Sigmoid colon (tissue), 6 donors: ENCODE measurements at regions not wholly inside any gene's neighbourhood (a gene's known extent, or its start where the extent isn't known, plus 50 kb on each side); places are given as distances from the start of the nearest gene placed in this dataset.
"Not testable (repeated sequence)": the region's sequence is repeated elsewhere in the genome, so short reads cannot be mapped to it uniquely, and the experiment has no call there.

ENCODE experiments used
- DNase-seq: peaks from one replicate; pipeline ENCODE4 v3.0.0-alpha.2; 2019
- H3K27ac ChIP-seq, 4 donors: fragments of 200-600 bp; sonication (generic); one replicate each; pipeline ENCODE4 v1.5.1; 2016 to 2019; ENCODE audit warnings: mild to moderate bottlenecking in 1 of 4
- H3K27me3 ChIP-seq, 3 donors: fragments of 200-600 bp; sonication (generic); one replicate each; pipeline ENCODE4 v1.5.1; 2019; ENCODE audit warnings: mild to moderate bottlenecking in 1 of 3
- H3K36me3 ChIP-seq, 4 donors: fragments of 200-600 bp; sonication (generic); one replicate each; pipeline ENCODE4 v1.5.1; 2016 to 2019
- H3K4me1 ChIP-seq, 4 donors: fragments of 200-600 bp; sonication (generic); one replicate each; pipeline ENCODE4 v1.5.1; 2017 to 2019
- H3K4me3 ChIP-seq, 4 donors: fragments of 200-600 bp; sonication (generic); one replicate each; pipeline ENCODE4 v1.5.1; 2017 to 2019; ENCODE audit warnings: mild to moderate bottlenecking in 2 of 4, moderate library complexity in 1 of 4
- H3K9me3 ChIP-seq, 4 donors: fragments of 200-600 bp in 3 of 4; sonication (generic) in 3 of 4; one replicate each; pipeline versions ENCODE4 v1.5.1 to v1.6.1; 2013 to 2019
- EP300 ChIP-seq, 4 donors: sonication (generic); formaldehyde crosslinking; IDR thresholded peaks; one replicate each; pipeline ENCODE4 v1.6.1; 2017; ENCODE audit warnings: antibody characterized with exemption in 4 of 4
- POLR2A ChIP-seq, 2 donors: fragments of 450-650 bp; IDR thresholded peaks; one replicate each; pipeline ENCODE4 v1.6.1; 2016; ENCODE audit warnings: antibody characterized with exemption in 2 of 2, mild to moderate bottlenecking in 2 of 2, moderate library complexity in 2 of 2
- POLR2AphosphoS5 ChIP-seq, 4 donors: sonication (generic); formaldehyde crosslinking; IDR thresholded peaks; one replicate each; pipeline ENCODE4 v1.6.1; 2017; ENCODE audit warnings: antibody characterized with exemption in 4 of 4
- WGBS, 2 donors: extraction: QIAGEN DNeasy Blood & Tissue Kit; methylation state at CpG; one replicate each; pipeline ENCODE4 v1.1.7; 2013; 5-methylcytosine and 5-hydroxymethylcytosine counted together
- intact Hi-C: fragments of 100-400 bp; cut with DNase I; formaldehyde crosslinking; loops from one replicate; pipeline ENCODE4 v1.15.1; 2023
- TF ChIP-seq, protein P1 (sequence below), 4 experiments: fragments of 450-650 bp in 3 of 4; fragments of 200-600 bp in 1 of 4; IDR thresholded peaks; one replicate each; pipeline ENCODE4 v1.5.1; 2016 to 2019; ENCODE audit warnings: antibody characterized with exemption in 4 of 4, mild to moderate bottlenecking in 3 of 4, moderate library complexity in 2 of 4
- donor health status: healthy with polysubstance abuse.
- donor health status: healthy.

- H3K9me3 ChIP-seq, result no peaks in the 10 kb centered on the region
- H3K27me3 ChIP-seq, result no peaks in the 10 kb centered on the region
- no peaks in the 10 kb centered on the region for H3K4me1 ChIP-seq
- DNase-seq, result no peak
- H3K4me3 ChIP-seq, result no peak overlapping the region
- 31 to 57% methylated on average over 3 of the region's 3 CpGs for WGBS, 2 donors
- intact Hi-C loops, result no loop called here
- no peak overlapping the region for H3K27ac ChIP-seq
- TF ChIP-seq POLR2AphosphoS5 (IDR thresholded peaks at IDR 0.05), result no peak
- TF ChIP-seq, protein P1, sequence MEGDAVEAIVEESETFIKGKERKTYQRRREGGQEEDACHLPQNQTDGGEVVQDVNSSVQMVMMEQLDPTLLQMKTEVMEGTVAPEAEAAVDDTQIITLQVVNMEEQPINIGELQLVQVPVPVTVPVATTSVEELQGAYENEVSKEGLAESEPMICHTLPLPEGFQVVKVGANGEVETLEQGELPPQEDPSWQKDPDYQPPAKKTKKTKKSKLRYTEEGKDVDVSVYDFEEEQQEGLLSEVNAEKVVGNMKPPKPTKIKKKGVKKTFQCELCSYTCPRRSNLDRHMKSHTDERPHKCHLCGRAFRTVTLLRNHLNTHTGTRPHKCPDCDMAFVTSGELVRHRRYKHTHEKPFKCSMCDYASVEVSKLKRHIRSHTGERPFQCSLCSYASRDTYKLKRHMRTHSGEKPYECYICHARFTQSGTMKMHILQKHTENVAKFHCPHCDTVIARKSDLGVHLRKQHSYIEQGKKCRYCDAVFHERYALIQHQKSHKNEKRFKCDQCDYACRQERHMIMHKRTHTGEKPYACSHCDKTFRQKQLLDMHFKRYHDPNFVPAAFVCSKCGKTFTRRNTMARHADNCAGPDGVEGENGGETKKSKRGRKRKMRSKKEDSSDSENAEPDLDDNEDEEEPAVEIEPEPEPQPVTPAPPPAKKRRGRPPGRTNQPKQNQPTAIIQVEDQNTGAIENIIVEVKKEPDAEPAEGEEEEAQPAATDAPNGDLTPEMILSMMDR (IDR thresholded peaks at IDR 0.05), result no peak
- TF ChIP-seq POLR2A (IDR thresholded peaks at IDR 0.05), result no peak
- no peak for TF ChIP-seq EP300 (IDR thresholded peaks at IDR 0.05)
- H3K36me3 ChIP-seq, result no peaks in the 10 kb centered on the region
These were observed 483.3 kb downstream of the TFAP2B start for GRCh38 chr6:51301962-51302361.

DNA sequence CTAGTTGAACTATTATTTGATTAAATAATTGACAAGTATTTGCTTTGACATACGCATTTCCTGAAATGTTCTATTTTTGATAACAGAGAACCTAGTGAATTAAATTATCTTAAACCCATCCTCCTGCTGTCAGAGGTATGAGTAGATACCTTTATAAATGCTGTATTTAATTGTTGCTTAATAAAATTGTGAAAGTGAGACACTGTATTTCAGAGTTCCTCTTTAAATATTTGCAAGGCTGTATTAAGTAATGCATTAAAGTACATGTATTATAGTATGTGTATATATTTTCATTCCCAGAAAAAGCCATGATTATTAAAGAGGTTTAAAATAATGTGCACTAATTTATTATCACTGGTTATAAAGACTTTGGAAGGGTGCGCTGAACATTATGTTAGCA lies 483.8 kb downstream of the TFAP2B start:
- no peaks in the 10 kb centered on the region for H3K4me1 ChIP-seq
- no peak for DNase-seq
- H3K9me3 ChIP-seq, result no peaks in the 10 kb centered on the region
- TF ChIP-seq POLR2A (IDR thresholded peaks at IDR 0.05) (no peak), EP300 (IDR thresholded peaks at IDR 0.05) (no peak), POLR2AphosphoS5 (IDR thresholded peaks at IDR 0.05) (no peak)
- TF ChIP-seq, protein P1 (IDR thresholded peaks at IDR 0.05), result no peak
- no peak overlapping the region for H3K4me3 ChIP-seq
- H3K27ac ChIP-seq, result no peak overlapping the region
- WGBS, 2 donors, result 96 to 97% methylated on average over 2 of the region's 2 CpGs
- no peaks in the 10 kb centered on the region for H3K36me3 ChIP-seq
- H3K27me3 ChIP-seq, result no peaks in the 10 kb centered on the region
- intact Hi-C loops, result no loop called here

DNA sequence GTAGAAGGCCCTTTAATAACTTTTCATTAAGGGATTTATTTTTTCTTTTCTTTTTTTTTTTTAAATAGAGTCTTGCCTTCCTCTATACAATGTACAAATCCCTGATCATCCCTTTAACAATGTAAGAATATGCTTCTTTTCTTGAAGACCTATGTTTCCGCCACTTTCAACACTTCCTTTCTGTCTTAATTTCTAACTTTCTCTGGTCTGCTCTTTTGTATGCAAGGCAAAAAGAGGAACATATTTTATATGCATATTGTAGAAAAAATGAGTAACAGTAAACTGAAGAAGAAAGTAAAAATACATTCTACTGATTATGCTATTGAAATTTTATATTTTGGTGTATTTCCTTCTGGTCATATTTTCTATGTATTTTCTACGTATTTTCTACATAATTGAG lies 484.7 kb downstream of the TFAP2B start:
- Histone ChIP-seq H3K36me3 (no peaks in the 10 kb centered on the region), H3K27ac (no peak overlapping the region), H3K4me3 (no peak overlapping the region), H3K4me1 (no peaks in the 10 kb centered on the region), H3K9me3 (no peaks in the 10 kb centered on the region), H3K27me3 (no peaks in the 10 kb centered on the region)
- 54 to 83% methylated on average over 2 of the region's 2 CpGs for WGBS, 2 donors
- intact Hi-C loops, result no loop called here
- TF ChIP-seq EP300 (IDR thresholded peaks at IDR 0.05) (no peak), POLR2A (IDR thresholded peaks at IDR 0.05) (no peak), POLR2AphosphoS5 (IDR thresholded peaks at IDR 0.05) (no peak)
- TF ChIP-seq, protein P1 (IDR thresholded peaks at IDR 0.05), result no peak
- DNase-seq, result no peak

DNA sequence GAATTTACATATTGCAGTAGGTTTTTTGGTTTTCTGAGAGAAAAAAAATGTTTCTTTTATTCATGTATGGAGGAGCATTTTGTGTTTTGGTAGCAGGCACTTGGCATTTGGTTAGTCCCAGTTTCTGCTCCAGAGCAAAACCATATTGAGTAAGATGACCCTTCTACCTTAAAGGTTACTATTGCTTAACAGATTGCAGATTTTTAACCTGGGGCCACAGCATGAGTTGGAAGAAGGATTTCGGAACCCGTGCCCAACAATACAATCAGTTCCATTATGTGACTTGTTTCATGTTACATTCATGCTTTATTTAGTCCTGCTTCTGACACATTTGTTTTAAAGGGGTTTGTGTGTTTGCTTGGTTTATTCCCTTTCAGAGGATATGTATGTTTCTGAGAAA lies 496.3 kb downstream of the TFAP2B start:
- H3K27me3 ChIP-seq, result no peaks in the 10 kb centered on the region
- intact Hi-C loops, result no loop called here
- WGBS, 2 donors, result 94 to 95% methylated on average over 2 of the region's 2 CpGs

GRCh38 chr6:51318674-51319073 lies 500.0 kb downstream of the TFAP2B start:
- H3K4me1 ChIP-seq, result no peaks in the 10 kb centered on the region
- H3K27me3 ChIP-seq, result no peaks in the 10 kb centered on the region
- H3K4me3 ChIP-seq, result no peak overlapping the region
- intact Hi-C loops, result no loop called here
- no peaks in the 10 kb centered on the region for H3K9me3 ChIP-seq
- no peaks in the 10 kb centered on the region for H3K36me3 ChIP-seq
- no peak overlapping the region for H3K27ac ChIP-seq
- DNase-seq, result no peak
- TF ChIP-seq, protein P1 (IDR thresholded peaks at IDR 0.05), result no peak
- TF ChIP-seq EP300 (IDR thresholded peaks at IDR 0.05), result no peak
- TF ChIP-seq POLR2AphosphoS5 (IDR thresholded peaks at IDR 0.05), result no peak
- TF ChIP-seq POLR2A (IDR thresholded peaks at IDR 0.05), result no peak
- 62 to 68% methylated on average over 5 of the region's 5 CpGs for WGBS, 2 donors

More for the DNA sequence above, 496.3 kb downstream of the TFAP2B start:
- TF ChIP-seq EP300 (IDR thresholded peaks at IDR 0.05), result no peak
- TF ChIP-seq POLR2AphosphoS5 (IDR thresholded peaks at IDR 0.05), result no peak
- TF ChIP-seq, protein P1 (IDR thresholded peaks at IDR 0.05), result no peak
- TF ChIP-seq POLR2A (IDR thresholded peaks at IDR 0.05), result no peak
- H3K27ac ChIP-seq, result no peak overlapping the region
- H3K36me3 ChIP-seq, result no peaks in the 10 kb centered on the region
- no peak for DNase-seq
- H3K4me3 ChIP-seq, result no peak overlapping the region
- no peaks in the 10 kb centered on the region for H3K4me1 ChIP-seq
- H3K9me3 ChIP-seq, result no peaks in the 10 kb centered on the region

DNA sequence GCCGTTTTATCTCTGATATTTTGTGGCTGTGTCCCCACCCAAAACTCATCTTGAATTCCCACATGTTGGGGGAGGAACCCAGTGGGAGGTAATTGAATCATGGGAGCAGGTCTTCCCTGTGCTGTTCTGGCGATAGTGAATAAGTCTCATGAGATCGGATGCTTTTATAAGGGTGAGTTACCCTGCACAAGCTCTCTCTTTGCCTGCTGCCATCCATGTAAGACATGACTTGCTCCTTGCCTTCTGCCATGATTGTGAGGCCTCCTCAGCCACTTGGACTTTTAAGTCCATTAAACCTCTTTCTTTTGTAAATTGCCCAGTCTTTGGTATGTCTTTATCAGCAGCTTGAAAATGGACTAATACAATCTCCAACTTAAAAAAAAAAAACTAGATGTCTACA lies 502.8 kb downstream of the TFAP2B start:
- 94% methylated on average over 3 of the region's 3 CpGs for WGBS, 2 donors
- H3K9me3 ChIP-seq, H3K4me1 ChIP-seq, intact Hi-C loops, H3K4me3 ChIP-seq, H3K36me3 ChIP-seq, H3K27ac ChIP-seq, DNase-seq, H3K27me3 ChIP-seq: not testable (repeated sequence)
